ENCODE measurements at regions not wholly inside any gene's neighbourhood (a gene's known extent, or its start where the extent isn't known, plus 50 kb on each side); places are given as distances from the start of the nearest gene placed in this dataset.

- no peak for TF ChIP-seq CTCF (IDR thresholded peaks at IDR 0.05; ENCODE audit: insufficient read depth, low read depth, low read length)
- DNase-seq (ENCODE audit: low read depth): peak; percentile 20
Observed at GRCh38 chr4:125703443-125703842, 388.7 kb downstream of the FAT4 start.

GRCh38 chr4:125704726-125705125, 390.0 kb downstream of the FAT4 start:
- no peak for DNase-seq (ENCODE audit: low read depth)
- no peak overlapping the region for H3K4me3 ChIP-seq (ENCODE audit: low read depth, low read length)
- TF ChIP-seq CTCF (IDR thresholded peaks at IDR 0.05; ENCODE audit: insufficient read depth, low read depth, low read length): no peak

More at GRCh38 chr4:125703443-125703842, 388.7 kb downstream of the FAT4 start:
- no peak overlapping the region for H3K4me3 ChIP-seq (ENCODE audit: low read depth, low read length)

GRCh38 chr4:125705681-125706080, 390.9 kb downstream of the FAT4 start:
- no peak overlapping the region for H3K4me3 ChIP-seq (ENCODE audit: low read depth, low read length)
- peak; percentile 8 for DNase-seq (ENCODE audit: low read depth)
- TF ChIP-seq CTCF (IDR thresholded peaks at IDR 0.05; ENCODE audit: insufficient read depth, low read depth, low read length): no peak

- no peak for DNase-seq (ENCODE audit: low read depth)
- no peak for TF ChIP-seq CTCF (IDR thresholded peaks at IDR 0.05; ENCODE audit: insufficient read depth, low read depth, low read length)
- no peak overlapping the region for H3K4me3 ChIP-seq (ENCODE audit: low read depth, low read length)
Observed at GRCh38 chr4:125707397-125707796, 392.6 kb downstream of the FAT4 start.

- no peak overlapping the region for H3K4me3 ChIP-seq (ENCODE audit: low read depth, low read length)
- no peak for DNase-seq (ENCODE audit: low read depth)
- TF ChIP-seq CTCF (IDR thresholded peaks at IDR 0.05; ENCODE audit: insufficient read depth, low read depth, low read length): no peak
Observed at GRCh38 chr4:125710766-125711165, 396.0 kb downstream of the FAT4 start.

- no peak for TF ChIP-seq CTCF (IDR thresholded peaks at IDR 0.05; ENCODE audit: insufficient read depth, low read depth, low read length)
- H3K4me3 ChIP-seq (ENCODE audit: low read depth, low read length): no peak overlapping the region
- no peak for DNase-seq (ENCODE audit: low read depth)
Observed at GRCh38 chr4:125714049-125714448, 399.3 kb downstream of the FAT4 start.

- DNase-seq (ENCODE audit: low read depth): no peak
- TF ChIP-seq CTCF (IDR thresholded peaks at IDR 0.05; ENCODE audit: insufficient read depth, low read depth, low read length): no peak
- H3K4me3 ChIP-seq (ENCODE audit: low read depth, low read length): no peak overlapping the region
Observed at GRCh38 chr4:125714845-125715244, 400.1 kb downstream of the FAT4 start.

Data from fibroblast of villous mesenchyme (primary cell).